ENCODE measurements at regions not wholly inside any gene's neighbourhood (a gene's known extent, or its start where the extent isn't known, plus 50 kb on each side); places are given as distances from the start of the nearest gene placed in this dataset.

DNA sequence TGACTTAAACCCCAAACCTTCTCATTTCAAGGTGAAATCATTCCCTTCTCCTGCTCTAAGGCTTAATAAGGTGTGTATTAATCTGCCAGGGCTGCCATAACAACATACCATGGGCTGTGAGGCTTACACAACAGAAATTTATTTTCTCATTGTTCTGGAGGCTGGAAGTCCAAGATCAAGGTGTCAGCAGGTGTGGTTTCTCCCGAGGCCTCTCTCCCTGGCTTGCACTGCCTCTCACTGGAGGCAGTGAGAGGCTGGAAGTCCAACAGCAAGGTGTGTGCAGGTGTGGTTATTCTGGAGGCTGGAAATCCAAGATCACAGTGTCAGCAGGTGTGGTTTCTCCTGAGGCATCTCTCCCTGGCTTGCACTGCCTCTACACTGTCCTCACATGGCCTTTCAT lies 280.3 kb upstream of the TUT7 start:
- no peaks in the 10 kb centered on the region for H3K4me1 Mint-ChIP-seq
- ChIA-PET CTCF (no interaction called here), POLR2A (no interaction called here)
- TF ChIP-seq, protein P1, sequence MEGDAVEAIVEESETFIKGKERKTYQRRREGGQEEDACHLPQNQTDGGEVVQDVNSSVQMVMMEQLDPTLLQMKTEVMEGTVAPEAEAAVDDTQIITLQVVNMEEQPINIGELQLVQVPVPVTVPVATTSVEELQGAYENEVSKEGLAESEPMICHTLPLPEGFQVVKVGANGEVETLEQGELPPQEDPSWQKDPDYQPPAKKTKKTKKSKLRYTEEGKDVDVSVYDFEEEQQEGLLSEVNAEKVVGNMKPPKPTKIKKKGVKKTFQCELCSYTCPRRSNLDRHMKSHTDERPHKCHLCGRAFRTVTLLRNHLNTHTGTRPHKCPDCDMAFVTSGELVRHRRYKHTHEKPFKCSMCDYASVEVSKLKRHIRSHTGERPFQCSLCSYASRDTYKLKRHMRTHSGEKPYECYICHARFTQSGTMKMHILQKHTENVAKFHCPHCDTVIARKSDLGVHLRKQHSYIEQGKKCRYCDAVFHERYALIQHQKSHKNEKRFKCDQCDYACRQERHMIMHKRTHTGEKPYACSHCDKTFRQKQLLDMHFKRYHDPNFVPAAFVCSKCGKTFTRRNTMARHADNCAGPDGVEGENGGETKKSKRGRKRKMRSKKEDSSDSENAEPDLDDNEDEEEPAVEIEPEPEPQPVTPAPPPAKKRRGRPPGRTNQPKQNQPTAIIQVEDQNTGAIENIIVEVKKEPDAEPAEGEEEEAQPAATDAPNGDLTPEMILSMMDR (IDR thresholded peaks at IDR 0.05): no peak
- no peak overlapping the region for H3K27ac Mint-ChIP-seq
- peaks cover 3% of the 10 kb centered on the region for H3K9me3 Mint-ChIP-seq
- no peak overlapping the region for H3K4me3 Mint-ChIP-seq
- intact Hi-C loops (cut with micrococcal nuclease): no loop called here
- ATAC-seq (ENCODE audit: low read depth) (no peak), DNase-seq (no peak)
- peaks cover 22% of the 10 kb centered on the region for H3K27me3 Mint-ChIP-seq
- no peaks in the 10 kb centered on the region for H3K36me3 Mint-ChIP-seq (ENCODE audit: low read depth)

DNA sequence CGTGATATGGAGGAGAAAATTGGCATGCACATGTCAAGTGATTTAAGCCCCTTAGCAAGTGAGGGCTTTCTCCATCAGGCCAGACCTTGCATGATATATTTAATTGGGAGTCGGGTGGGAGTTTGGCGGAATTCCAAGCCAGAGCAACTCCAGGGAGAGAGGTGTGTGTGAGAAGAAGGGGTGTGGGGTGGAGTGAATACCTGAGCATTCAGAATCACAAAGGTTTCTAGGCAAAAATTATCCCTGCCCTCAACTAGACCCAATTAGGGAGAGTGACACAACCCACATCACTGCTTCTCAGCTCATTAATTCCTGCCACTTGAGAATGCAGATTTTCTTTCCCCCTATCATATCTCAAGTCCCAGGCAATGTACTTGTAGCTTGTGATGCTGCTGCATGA lies 279.7 kb upstream of the TUT7 start:
- TF ChIP-seq, protein P1 (IDR thresholded peaks at IDR 0.05): no peak
- Mint-ChIP-seq H3K4me3 (no peak overlapping the region), H3K4me1 (no peaks in the 10 kb centered on the region), H3K27me3 (peaks cover 22% of the 10 kb centered on the region), H3K9me3 (peaks cover 3% of the 10 kb centered on the region), H3K27ac (no peak overlapping the region), H3K36me3 (ENCODE audit: low read depth) (no peaks in the 10 kb centered on the region)
- intact Hi-C loops (cut with micrococcal nuclease): no loop called here
- DNase-seq (no peak), ATAC-seq (ENCODE audit: low read depth) (no peak)
- CTCF ChIA-PET: no interaction called here
- POLR2A ChIA-PET: no interaction called here

DNA sequence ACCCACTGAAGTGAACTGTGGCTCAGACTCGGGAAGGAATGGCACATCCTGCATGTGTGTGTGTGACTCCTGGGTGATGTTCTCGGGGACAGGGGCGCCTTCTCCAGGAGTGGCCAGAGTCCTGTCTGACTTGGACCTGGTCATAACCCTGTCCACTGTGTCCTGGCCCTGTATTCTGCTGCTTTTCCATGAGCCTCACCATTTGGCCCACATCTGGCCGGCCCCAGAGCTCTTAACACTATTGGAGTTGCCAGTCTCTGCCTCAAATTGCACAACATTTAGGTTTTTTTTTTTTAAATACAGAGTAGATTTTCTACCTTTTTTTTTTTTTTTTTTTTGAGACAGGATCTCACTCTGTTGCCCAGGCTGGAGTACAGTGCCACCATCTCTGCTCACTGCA lies 278.3 kb upstream of the TUT7 start:
- no peaks in the 10 kb centered on the region for H3K4me1 Mint-ChIP-seq
- no peaks in the 10 kb centered on the region for H3K36me3 Mint-ChIP-seq (ENCODE audit: low read depth)
- no peak for ATAC-seq (ENCODE audit: low read depth)
- CTCF ChIA-PET: no interaction called here
- no peak overlapping the region for H3K27ac Mint-ChIP-seq
- intact Hi-C loops (cut with micrococcal nuclease): no loop called here
- peaks cover 3% of the 10 kb centered on the region for H3K9me3 Mint-ChIP-seq
- peaks cover 22% of the 10 kb centered on the region for H3K27me3 Mint-ChIP-seq
- H3K4me3 Mint-ChIP-seq: no peak overlapping the region
- TF ChIP-seq, protein P1 (IDR thresholded peaks at IDR 0.05): no peak
- no peak for DNase-seq
- POLR2A ChIA-PET: no interaction called here

DNA sequence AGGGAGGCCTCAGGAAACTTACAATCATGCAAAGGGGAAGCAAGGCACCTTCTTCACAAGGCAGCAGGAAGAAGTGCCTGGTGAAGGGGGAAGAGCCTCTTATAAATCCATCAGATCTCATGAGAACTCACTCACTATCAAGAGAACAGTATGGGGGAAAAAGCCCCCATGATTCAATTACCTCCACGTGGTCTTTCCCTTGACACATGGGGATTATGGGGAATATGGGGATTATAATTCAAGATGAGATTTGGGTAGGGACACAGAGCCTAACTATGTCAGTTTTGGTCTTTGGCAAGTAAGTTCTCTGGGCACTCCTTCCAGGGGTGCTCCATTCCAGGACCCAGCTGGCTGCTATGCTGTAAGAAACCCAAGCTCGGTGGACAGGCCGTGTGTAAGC lies 275.3 kb upstream of the TUT7 start:
- Mint-ChIP-seq H3K27me3 (peaks cover 7% of the 10 kb centered on the region), H3K4me3 (no peak overlapping the region), H3K9me3 (peaks cover under 1% of the 10 kb centered on the region), H3K27ac (no peak overlapping the region), H3K36me3 (ENCODE audit: low read depth) (no peaks in the 10 kb centered on the region), H3K4me1 (no peaks in the 10 kb centered on the region)
- TF ChIP-seq, protein P1 (IDR thresholded peaks at IDR 0.05): no peak
- no peak for DNase-seq
- intact Hi-C loops (cut with micrococcal nuclease): no loop called here
- ChIA-PET POLR2A (no interaction called here), CTCF (no interaction called here)
- ATAC-seq (ENCODE audit: low read depth): no peak

DNA sequence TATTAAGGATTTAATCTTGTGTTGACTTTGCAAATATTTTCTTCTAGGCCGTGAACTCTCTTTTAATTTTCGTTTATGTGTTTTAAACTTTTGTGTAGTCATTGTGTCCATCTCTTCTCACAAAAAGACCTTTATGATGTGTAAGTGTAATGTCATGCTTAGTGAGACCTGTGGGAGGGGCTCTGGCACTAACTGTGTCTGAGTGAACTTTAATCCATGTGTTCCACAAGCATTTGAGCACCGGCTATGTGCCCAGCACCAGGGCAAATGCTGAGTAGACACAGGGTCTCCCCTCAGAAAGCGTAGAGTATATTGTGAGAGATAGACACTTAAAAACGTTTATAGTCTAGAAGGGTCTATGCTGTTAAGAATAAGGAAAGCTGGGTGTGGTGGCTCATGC lies 272.6 kb upstream of the TUT7 start:
- TF ChIP-seq, protein P1 (IDR thresholded peaks at IDR 0.05): no peak
- ATAC-seq (ENCODE audit: low read depth): no peak
- no peak for DNase-seq
- Mint-ChIP-seq H3K27me3 (no peaks in the 10 kb centered on the region), H3K4me1 (no peaks in the 10 kb centered on the region), H3K4me3 (no peak overlapping the region), H3K27ac (no peak overlapping the region), H3K9me3 (no peaks in the 10 kb centered on the region), H3K36me3 (ENCODE audit: low read depth) (no peaks in the 10 kb centered on the region)
- intact Hi-C loops (cut with micrococcal nuclease): no loop called here
- POLR2A ChIA-PET: no interaction called here
- CTCF ChIA-PET: no interaction called here
